Motor neuron (in vitro differentiated cells): ENCODE measurements at regions not wholly inside any gene's neighbourhood (a gene's known extent, or its start where the extent isn't known, plus 50 kb on each side); places are given as distances from the start of the nearest gene placed in this dataset.
A peak's percentile ranks its signal among the peaks of the same experiment; 100 is the strongest.

ENCODE experiments used
- ATAC-seq, 8 experiments: fragments of 200-7000 bp; cut with Tn5 transposase; replicated peaks in 6 of 8; 2 replicates each; pipeline ENCODE4 v1.8.0; 2021; ENCODE audit warnings: mild to moderate bottlenecking in 8 of 8, moderate library complexity in 8 of 8
- H3K27ac ChIP-seq, 2 donors: fragments of 250-450 bp; sonication (Bioruptor Pico); 2 replicates each; pipeline ENCODE4 v1.9.0; 2021; ENCODE audit warnings: antibody characterized with exemption in 2 of 2, mild to moderate bottlenecking in 2 of 2, moderate library complexity in 1 of 2
- H3K4me1 ChIP-seq, 2 donors: fragments of 250-450 bp; sonication (Bioruptor Pico); replicated peaks in 1 of 2; 2 replicates each; pipeline ENCODE4 v1.6.1; 2021; ENCODE audit warnings: antibody characterized with exemption in 2 of 2, mild to moderate bottlenecking in 2 of 2, moderate library complexity in 1 of 2
- H3K4me3 ChIP-seq, 5 donors: fragments of 250-450 bp; sonication (Bioruptor Pico); 2 replicates each; pipeline ENCODE4 v1.9.0; 2021; ENCODE audit warnings: antibody characterized with exemption in 5 of 5, mild to moderate bottlenecking in 5 of 5, moderate library complexity in 4 of 5
- WGBS, 10 experiments: fragments of 450-650 bp; shearing (Covaris generic); methylation state at CpG; one replicate each; pipeline ENCODE4 v1.0.0; 2022; 5-methylcytosine and 5-hydroxymethylcytosine counted together
- in situ Hi-C, 9 experiments: fragments of 400-800 bp; cut with MboI; loops; one replicate each; pipeline ENCODE4 v1.15.0; 2021; ENCODE audit warnings: low sequenced_read_pairs in 9 of 9, low pct_unique_long_range_greater_than_20kb in 2 of 9; ENCODE audit not compliant: unreplicated experiment in 9 of 9

DNA sequence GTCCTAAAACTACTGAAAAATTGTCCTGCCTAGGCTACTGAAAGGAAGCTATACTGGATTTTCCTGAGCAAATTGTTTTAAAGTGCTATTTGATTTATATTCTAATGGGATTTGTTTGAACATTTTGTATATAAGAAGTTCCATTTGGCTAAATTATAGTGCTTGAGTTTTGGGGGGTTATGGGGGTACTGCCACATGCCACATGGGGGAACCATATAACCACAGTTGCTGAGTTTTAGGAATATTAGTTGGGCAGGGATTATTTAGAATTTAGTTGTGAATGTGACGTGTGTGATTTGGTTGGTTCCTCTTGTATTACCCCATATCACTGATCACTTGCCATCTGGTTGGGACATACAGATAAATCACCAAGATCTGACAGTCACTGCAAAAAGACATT lies 224.5 kb upstream of the TAPT1 start:
- no peak for ATAC-seq
- WGBS, 10 experiments = 0 to 100% (median 100%) methylated on average over 1 of the region's 1 CpG; no CpG with 5 or more reads in 5 of the 10 experiments
- peaks cover 6 to 11% of the 10 kb centered on the region in 2 donors for H3K4me1 ChIP-seq
- no peak overlapping the region for H3K4me3 ChIP-seq
- no peak overlapping the region for H3K27ac ChIP-seq
- in situ Hi-C loops = loop anchor here in 2 of 9 experiments (25.0 kb wide), 2 partner anchors 163 to 462 kb away; no protein-coding TSS in a partner anchor

DNA sequence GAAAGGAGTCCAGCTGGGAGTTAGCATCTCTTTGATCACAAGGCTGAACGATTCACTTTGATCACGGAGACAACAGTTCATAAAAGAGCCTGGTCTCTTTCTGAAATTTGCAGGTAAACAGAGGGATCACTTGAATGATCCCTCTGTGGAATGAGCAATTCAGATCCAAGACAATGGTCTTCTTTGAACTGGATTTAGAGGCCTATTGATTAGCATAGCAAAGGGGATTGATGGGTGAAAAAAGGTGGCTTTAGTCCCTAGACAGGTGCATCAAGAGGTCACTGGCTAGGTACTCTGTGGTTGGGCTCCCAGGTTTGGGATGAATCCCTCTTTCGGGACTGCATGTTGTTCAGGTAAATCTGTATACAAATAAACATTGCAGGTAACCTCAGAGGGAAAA lies 223.8 kb upstream of the TAPT1 start:
- peaks cover 6 to 11% of the 10 kb centered on the region in 2 donors for H3K4me1 ChIP-seq

DNA sequence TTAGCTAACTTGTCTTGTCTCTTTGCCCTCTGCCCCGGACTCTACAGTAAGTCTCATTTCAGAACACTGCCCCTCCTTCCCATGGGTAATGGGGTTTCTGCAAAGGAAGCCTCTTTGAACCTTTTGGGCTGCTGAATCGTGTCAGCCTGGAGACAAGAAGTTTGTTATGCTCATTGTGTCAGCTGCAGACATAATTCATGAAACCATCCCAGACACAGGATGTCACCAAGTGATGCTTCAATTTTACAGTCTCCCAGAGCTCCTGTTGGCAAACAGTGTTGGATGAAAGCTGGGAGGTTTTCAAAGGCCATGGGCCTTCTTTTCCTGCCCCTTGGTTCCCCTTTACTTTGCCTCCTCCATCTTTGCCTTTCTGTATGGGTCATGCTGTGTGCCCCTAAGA lies 223.1 kb upstream of the TAPT1 start:
- Histone ChIP-seq H3K4me3 (no peak overlapping the region), H3K4me1 (peaks cover 6 to 11% of the 10 kb centered on the region in 2 donors), H3K27ac (no peak overlapping the region)
- peak in 3 of 8 experiments; percentile 9 to 32 (median 28) for ATAC-seq
- 0 to 100% (median 45%) methylated on average over 1 to 2 of the region's 2 CpGs; no CpG with 5 or more reads in 4 of the 10 experiments for WGBS, 10 experiments
- in situ Hi-C loops = no loop called here

More for the DNA sequence above, 223.8 kb upstream of the TAPT1 start:
- 17 to 51% (median 37%) methylated on average over 1 to 3 of the region's 3 CpGs; no CpG with 5 or more reads in 3 of the 10 experiments for WGBS, 10 experiments
- no peak overlapping the region for H3K27ac ChIP-seq
- no peak for ATAC-seq
- no peak overlapping the region for H3K4me3 ChIP-seq
- in situ Hi-C loops = loop anchor here in 2 of 9 experiments (25.0 kb wide), 2 partner anchors 163 to 462 kb away; no protein-coding TSS in a partner anchor

DNA sequence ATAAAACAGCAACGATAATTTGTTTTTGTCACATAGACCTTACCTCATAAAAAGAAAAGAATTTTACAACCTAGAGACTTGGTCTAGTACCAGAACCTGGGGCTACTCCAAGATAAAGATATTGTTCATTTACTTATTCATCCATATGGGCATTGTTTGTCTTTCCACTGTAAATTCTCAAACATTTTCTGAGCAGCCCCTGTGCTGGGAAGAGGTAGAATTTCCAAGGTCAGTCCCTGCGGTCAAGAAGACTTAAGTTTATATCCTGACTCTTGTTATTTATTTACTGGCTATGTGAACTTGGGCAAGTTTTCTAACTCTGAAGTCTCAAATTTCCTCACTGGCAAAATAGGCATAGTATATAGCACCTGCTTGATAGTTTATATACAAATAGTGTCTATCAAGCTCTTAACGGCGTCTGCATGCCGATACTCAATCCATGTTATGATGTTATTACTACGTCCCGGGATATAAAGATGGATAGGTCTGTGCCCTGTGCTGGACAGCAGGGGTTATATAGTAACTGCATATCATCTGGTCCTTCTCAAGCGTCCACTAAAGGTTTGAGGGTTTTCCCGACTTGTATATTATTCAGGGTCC lies 222.1 kb upstream of the TAPT1 start:
- Histone ChIP-seq H3K27ac (no peak overlapping the region), H3K4me1 (peaks cover 6 to 11% of the 10 kb centered on the region in 2 donors), H3K4me3 (no peak overlapping the region)
- 60 to 95% (median 89%) methylated on average over 2 to 9 of the region's 9 CpGs for WGBS, 10 experiments
- in situ Hi-C loops = no loop called here
- ATAC-seq = no peak

DNA sequence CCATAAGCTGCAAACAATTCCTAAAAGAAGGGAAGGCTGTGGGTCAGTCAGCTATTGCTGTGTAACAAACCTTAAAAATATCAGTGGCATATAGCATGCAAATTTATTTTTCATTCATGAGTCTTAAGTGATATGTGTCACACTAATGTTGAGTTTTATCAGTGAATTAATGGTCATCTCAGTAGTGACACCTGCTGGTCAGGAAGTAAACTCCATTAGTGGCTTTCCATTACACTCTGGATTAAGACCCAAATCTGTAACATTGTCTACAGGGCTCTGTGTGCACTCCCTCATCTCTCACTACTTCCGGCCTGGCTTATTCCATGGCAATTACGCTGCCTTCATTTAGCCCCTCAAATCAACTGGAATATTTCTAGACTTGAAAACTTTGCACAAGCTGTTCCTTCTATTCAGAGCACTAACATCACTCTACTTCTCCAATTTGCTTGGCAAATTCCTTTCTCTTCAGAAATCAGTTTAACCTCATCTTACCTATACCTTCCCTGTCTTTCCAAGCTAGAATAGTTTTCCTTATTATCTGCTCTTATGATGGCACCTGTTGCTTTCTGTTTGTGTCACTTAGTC lies 217.3 kb upstream of the TAPT1 start:
- WGBS, 10 experiments = 0 to 100% (median 57%) methylated on average over 1 to 2 of the region's 2 CpGs; no CpG with 5 or more reads in 2 of the 10 experiments
- no peak overlapping the region for H3K4me3 ChIP-seq
- peak in 3 of 8 experiments; percentile 62 to 86 (median 79) for ATAC-seq
- peaks cover 0 to 2% of the 10 kb centered on the region in 2 donors for H3K4me1 ChIP-seq
- no peak overlapping the region for H3K27ac ChIP-seq
- in situ Hi-C loops = no loop called here

DNA sequence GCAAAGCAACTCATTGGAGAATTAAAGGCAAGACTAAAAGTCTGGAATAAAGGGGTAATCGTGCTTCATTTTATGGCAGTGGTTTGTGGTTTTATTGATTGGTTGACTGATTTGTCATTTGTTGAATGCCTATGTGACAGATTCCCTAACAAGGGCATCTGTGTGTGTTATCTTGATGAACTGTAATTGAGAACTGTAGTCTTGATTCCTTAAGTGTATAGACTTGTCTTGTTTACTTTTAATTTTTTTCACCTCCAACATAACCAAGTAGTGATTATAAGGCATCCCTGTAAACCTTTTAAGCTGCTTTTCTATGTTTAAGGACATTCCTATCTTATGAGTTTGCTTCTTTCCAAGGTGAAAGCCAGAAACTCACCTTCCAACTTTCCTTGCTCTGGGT lies 216.0 kb upstream of the TAPT1 start:
- H3K27ac ChIP-seq = no peak overlapping the region
- ATAC-seq = no peak
- H3K4me3 ChIP-seq = no peak overlapping the region
- in situ Hi-C loops = no loop called here
- no peaks in the 10 kb centered on the region for H3K4me1 ChIP-seq
- 13 to 80% (median 47%) methylated on average over 1 of the region's 1 CpG; no CpG with 5 or more reads in 2 of the 10 experiments for WGBS, 10 experiments

DNA sequence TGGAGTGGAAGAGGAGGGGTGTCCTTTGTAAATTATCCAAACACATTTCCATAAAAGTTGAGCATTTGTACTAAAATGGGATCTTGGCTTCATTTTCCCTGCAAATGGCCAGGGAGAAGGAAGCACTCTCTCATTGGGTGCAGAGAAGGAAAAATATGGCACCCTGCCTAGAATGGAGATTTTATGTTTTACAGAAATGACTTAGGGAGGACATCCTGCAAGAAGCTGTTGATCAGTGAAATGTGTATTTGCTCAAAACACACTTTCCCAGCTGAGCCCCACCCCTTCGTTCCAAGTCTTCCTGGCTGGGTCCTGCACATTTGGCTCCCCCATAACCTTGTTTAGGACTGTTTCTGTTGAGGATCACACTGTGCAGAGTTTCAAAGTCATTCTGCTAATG lies 213.5 kb upstream of the TAPT1 start:
- in situ Hi-C loops = no loop called here
- WGBS, 10 experiments = 0 to 100% (median 85%) methylated on average over 1 of the region's 1 CpG; no CpG with 5 or more reads in 6 of the 10 experiments
- Histone ChIP-seq H3K4me1 (no peaks in the 10 kb centered on the region), H3K27ac (no peak overlapping the region), H3K4me3 (no peak overlapping the region)
- ATAC-seq = peak in 2 of 8 experiments; percentile 55 to 78

DNA sequence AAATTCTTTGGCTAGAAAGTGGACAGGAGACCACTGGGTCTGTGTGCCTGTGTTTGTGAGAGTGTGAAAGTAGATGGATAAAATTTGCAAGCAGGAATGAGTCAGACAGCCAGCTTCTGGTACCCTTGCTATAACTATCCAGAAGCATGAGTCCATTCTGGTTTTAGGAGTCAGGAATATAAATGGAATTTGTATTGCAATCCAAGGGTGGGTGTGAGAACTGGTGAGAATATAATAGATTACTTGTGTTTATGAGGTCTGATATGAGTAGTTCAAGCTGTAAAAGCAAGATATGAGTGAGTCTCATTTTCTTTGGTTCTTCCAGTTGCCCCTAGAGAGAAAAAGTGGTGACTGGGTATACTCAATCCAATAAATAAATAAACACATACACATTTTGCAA lies 212.7 kb upstream of the TAPT1 start:
- ATAC-seq = peak in 1 of 8 experiments; percentile 42
- in situ Hi-C loops = no loop called here
- H3K27ac ChIP-seq = no peak overlapping the region
- no peak overlapping the region for H3K4me3 ChIP-seq
- H3K4me1 ChIP-seq = no peaks in the 10 kb centered on the region

DNA sequence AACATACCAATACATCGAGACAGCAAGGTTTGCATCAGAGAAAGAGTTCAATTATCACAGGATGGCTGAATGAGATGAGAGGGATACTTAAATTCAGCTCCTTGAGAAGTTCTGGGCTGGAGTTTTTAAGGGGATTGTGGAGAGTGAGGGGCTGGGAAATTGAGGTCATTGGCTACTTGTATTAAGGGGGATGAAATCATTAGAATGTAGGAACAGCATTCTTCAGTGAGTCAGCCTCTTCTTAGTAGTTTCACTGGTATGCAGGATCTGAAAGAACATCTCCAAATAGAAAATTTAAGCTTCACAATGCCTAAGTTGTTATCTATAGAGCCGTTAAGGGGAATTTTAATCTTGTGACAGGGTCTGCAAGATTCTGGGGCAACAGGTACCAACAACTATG lies 211.6 kb upstream of the TAPT1 start:
- Histone ChIP-seq H3K27ac (no peak overlapping the region), H3K4me3 (no peak overlapping the region), H3K4me1 (no peaks in the 10 kb centered on the region)
- in situ Hi-C loops = no loop called here
- no peak for ATAC-seq
- 0 to 100% (median 78%) methylated on average over 1 to 2 of the region's 2 CpGs; no CpG with 5 or more reads in 1 of the 10 experiments for WGBS, 10 experiments

DNA sequence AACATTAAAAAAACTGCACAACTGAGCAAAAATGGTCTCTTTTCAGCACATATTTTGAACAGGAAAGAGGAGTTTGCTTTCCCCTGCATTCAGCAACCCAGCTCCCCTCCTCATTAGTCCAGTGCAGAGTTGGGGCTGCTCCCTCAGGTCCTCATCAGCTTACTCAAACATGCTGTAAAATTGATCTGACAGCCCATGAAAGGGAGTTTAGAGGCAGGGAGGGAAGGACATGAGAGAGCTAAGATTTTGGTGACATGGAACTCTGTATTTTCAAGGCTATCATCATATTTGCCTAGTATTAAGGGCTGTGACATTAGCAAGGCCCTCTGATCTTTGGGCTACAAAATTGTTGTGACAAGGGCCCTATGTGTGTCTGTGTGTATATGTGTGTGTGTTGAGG lies 205.6 kb upstream of the TAPT1 start:
- no peak overlapping the region for H3K4me3 ChIP-seq
- ATAC-seq = no peak
- in situ Hi-C loops = no loop called here

DNA sequence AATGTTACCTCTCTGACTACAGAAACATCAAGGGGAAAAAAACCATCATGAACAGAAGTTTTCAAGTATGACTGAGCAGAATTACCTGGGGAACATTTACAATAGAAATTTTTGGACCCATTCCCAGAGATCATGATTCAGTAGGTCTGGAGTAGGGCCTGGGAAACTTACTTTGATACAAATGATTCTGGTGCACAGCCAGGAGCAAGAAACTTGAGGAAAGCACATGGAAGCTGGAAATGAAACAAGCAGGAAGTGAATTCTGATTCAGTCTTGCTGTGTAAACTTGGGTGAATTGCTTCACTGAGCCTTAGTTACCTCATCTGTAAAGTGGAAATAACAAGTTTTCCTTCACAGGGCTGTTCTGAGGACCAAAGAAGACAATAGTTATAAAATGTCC lies 192.5 kb upstream of the TAPT1 start:
- Histone ChIP-seq H3K27ac (no peak overlapping the region), H3K4me3 (no peak overlapping the region), H3K4me1 (peaks cover 0 to 14% of the 10 kb centered on the region in 2 donors)
- in situ Hi-C loops = no loop called here
- ATAC-seq = peak in 1 of 8 experiments; percentile 46

More for the DNA sequence above, 205.6 kb upstream of the TAPT1 start:
- Histone ChIP-seq H3K27ac (no peak overlapping the region), H3K4me1 (no peaks in the 10 kb centered on the region)

DNA sequence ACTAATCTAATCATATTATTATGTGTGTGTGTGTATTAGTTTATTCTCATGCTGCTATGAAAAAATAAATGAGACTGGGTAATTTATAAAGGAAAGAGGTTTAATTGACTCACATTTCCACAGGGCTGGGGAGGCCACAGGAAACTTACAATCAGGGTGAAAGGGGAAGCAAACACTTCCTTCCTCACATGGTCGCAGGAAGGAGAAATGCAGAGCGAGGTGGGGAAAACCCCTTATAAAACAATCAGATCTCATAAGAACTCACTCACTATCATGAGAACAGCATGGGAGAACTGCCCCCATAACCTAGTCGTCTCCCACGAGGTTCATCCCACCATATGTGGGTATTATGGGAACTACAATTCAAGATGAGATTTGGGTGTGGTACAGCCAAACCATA lies 190.9 kb upstream of the TAPT1 start:
- no peak for ATAC-seq
- no peak overlapping the region for H3K27ac ChIP-seq
- H3K4me3 ChIP-seq = no peak overlapping the region
- in situ Hi-C loops = no loop called here
- WGBS, 10 experiments = 52 to 100% (median 81%) methylated on average over 1 to 4 of the region's 4 CpGs; no CpG with 5 or more reads in 2 of the 10 experiments
- peaks cover 0 to 14% of the 10 kb centered on the region in 2 donors for H3K4me1 ChIP-seq

DNA sequence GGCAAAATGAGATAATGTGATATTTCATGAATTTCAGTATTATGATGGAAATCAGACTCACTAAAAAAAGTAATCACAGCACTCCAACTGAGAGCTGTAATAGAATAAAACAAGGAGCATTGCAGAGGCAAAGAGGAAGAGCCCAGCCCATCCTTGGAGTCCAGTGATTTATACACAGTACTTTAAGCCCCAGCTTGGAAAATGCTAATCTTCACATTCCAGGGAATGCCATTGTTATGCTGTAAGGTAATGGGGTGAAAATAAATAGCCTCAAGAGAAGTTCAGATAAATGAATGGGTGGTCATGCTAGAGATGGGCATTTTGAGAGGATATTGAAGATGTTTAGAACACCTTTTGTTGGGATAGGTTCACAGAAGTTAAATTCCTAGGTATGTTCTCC lies 190.3 kb upstream of the TAPT1 start:
- in situ Hi-C loops = no loop called here
- Histone ChIP-seq H3K27ac (no peak overlapping the region), H3K4me1 (peaks cover 0 to 14% of the 10 kb centered on the region in 2 donors), H3K4me3 (no peak overlapping the region)
- ATAC-seq = peak in 2 of 8 experiments; percentile 49 to 57

DNA sequence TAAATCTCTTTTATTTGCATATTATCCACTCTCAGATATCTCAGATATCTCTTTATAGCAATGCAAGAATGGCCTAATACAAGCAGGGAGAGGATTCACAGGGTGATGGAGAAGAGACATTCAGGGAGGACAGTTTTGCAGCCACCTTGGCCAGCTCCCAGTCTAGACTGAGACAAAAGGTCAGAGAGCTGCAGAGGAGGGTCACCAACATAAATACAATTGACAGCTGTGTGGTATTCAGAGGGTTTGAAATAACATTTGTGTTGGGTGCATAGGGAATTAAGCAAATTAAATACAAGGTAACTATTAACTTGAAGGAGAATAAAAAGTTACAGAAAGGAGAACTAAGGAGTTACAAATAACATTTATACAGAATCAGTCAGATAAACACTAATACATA lies 189.5 kb upstream of the TAPT1 start:
- Histone ChIP-seq H3K27ac (no peak overlapping the region), H3K4me3 (no peak overlapping the region), H3K4me1 (peaks cover 0 to 14% of the 10 kb centered on the region in 2 donors)
- ATAC-seq = no peak
- in situ Hi-C loops = no loop called here
